GM21381 (cell line): ENCODE measurements at regions not wholly inside any gene's neighbourhood (a gene's known extent, or its start where the extent isn't known, plus 50 kb on each side); places are given as distances from the start of the nearest gene placed in this dataset.

Source experiments
- ATAC-seq: cut with Tn5 transposase; IDR thresholded peaks from one replicate; pipeline ENCODE4 v1.9.1; 2021; ENCODE audit warnings: mild to moderate bottlenecking, moderate library complexity; ENCODE audit not compliant: unreplicated experiment

DNA sequence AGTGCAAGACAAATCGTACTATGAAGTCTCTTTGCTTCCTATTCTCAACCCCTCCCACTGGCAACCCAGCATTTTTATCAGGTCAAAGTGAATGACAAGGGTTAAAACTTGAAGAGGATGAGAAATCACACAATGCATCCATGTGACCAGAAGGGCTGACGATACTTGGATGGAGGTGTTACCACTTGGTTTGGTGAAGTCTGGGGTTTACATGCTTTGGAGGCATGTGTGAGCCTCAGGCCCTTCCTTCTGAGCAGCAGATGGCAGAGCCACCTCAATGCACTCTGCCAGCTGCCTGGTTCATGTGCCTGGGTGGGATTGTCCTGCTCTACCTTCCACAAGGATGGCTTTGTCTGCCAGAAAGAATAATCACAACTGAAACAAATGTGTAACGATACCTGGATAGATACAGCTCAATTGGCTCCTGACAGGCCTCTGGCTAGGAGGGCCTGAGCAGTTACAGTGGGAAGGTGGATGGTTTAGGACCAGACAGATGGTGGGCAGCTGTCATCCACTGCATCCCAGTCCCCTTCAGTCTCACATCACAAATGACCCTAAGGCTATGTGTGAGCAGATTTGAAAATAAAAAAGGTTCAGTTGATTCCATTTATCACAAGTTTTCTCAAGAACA is 51.5 kb upstream of the CNIH3 start:
- no peak for ATAC-seq

DNA sequence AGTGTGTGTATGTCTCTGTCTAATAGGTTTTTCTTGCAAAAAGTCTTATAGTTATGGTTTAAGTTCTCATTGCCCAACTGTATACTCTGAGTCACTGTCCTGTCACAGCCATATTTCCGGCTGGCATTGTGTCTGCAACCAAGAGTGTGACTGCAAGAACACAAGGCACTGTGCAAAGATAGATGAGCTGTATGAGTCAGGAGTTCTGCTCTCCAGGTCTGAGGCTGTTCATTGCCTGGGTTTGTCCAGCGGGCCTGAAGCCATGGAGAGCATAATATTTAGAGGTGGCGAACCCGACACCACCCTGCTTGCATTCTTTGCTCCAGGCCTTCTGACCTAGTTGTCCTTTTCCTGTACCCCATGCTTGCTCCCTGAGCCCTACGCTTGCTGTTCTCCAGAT is 50.9 kb upstream of the CNIH3 start:
- no peak for ATAC-seq

DNA sequence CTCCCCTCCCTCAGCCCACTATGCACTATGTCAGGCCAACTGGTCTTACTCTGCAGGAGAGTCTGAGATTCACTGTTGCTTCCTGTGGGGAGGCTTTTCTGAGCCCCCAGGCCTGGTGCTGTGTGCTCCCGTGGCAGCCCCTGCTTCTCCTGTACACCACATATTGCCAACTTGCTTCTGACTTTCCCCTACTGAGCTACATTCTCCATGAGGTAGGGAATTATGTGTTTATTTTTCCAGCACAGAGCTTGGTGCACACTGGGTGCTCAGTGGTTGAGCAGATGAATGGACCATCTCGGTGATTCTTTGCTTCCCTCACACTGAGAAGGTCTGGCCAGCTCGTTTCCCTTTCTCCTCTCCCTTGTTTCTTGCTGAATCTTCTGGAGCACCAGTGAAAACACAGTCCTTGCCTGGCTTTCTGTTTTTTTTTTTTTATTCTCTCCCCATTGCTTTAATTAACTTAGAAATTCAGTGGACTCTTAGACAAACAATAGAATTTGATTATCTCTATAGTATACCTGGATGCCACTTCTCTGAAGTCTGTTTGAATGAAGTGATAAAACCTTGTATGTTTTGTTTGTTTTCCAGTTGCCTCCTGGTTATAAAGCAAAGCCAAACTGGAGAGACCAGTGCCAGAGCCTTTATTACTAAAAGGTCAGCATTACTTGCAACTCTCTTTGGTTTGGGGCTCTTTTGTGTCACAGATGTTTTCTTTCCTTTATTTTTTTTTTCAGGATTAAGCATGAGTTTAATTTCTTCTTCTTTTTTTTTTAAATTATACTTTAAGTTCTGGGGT is 50.3 kb upstream of the CNIH3 start:
- no peak for ATAC-seq
